ENCODE measurements at regions not wholly inside any gene's neighbourhood (a gene's known extent, or its start where the extent isn't known, plus 50 kb on each side); places are given as distances from the start of the nearest gene placed in this dataset.

DNA sequence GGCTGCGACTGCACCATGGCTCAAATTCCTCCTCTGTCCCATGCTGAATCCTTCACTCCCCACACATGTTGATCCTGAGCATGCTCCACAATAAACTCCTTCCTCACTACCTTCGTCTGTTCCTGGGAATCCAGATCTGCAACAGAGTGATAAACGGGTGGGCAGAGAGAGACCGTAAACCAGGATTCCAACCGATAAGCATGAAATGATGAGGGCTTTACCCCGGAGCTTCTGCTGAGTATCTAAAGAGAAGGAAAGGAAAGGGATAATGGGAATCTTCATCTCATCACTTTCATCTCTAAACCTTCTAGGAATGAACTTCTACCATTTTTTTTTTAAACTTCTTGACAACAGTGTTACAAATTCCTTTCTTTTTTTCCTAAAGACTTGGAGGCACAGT, 329.3 kb upstream of the TNP1 start:
- TF ChIP-seq, protein P1, sequence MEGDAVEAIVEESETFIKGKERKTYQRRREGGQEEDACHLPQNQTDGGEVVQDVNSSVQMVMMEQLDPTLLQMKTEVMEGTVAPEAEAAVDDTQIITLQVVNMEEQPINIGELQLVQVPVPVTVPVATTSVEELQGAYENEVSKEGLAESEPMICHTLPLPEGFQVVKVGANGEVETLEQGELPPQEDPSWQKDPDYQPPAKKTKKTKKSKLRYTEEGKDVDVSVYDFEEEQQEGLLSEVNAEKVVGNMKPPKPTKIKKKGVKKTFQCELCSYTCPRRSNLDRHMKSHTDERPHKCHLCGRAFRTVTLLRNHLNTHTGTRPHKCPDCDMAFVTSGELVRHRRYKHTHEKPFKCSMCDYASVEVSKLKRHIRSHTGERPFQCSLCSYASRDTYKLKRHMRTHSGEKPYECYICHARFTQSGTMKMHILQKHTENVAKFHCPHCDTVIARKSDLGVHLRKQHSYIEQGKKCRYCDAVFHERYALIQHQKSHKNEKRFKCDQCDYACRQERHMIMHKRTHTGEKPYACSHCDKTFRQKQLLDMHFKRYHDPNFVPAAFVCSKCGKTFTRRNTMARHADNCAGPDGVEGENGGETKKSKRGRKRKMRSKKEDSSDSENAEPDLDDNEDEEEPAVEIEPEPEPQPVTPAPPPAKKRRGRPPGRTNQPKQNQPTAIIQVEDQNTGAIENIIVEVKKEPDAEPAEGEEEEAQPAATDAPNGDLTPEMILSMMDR (IDR thresholded peaks at IDR 0.05; ENCODE audit: low read depth, low read length, poor library complexity, severe bottlenecking): no peak
- TF ChIP-seq EZH2phosphoT487 (IDR thresholded peaks at IDR 0.05; ENCODE audit: borderline replicate concordance, low read length): no peak

Data from DOHH2 (cell line).